ENCODE measurements at regions not wholly inside any gene's neighbourhood (a gene's known extent, or its start where the extent isn't known, plus 50 kb on each side); places are given as distances from the start of the nearest gene placed in this dataset.

GRCh38 chr3:71858503-71859122 is 73.7 kb upstream of the PROK2 start:
- Histone ChIP-seq H3K27ac (no peak overlapping the region), H3K4me3 (no peak overlapping the region), H3K27me3 (no peaks in the 10 kb centered on the region), H3K36me3 (no peaks in the 10 kb centered on the region), H3K4me1 (no peaks in the 10 kb centered on the region), H3K9me3 (no peaks in the 10 kb centered on the region)
- no peak for TF ChIP-seq POLR2AphosphoS5 (IDR thresholded peaks at IDR 0.05; ENCODE audit: insufficient read depth in 1 of 2, low read depth in 1 of 2)
- DNase-seq (ENCODE audit: extremely low spot score in 2 of 2): no peak
- intact Hi-C loops (cut with DNase I): no loop called here

- intact Hi-C loops (cut with DNase I): no loop called here
- Histone ChIP-seq H3K36me3 (no peaks in the 10 kb centered on the region), H3K4me3 (no peak overlapping the region), H3K27ac (no peak overlapping the region), H3K9me3 (no peaks in the 10 kb centered on the region), H3K4me1 (no peaks in the 10 kb centered on the region), H3K27me3 (no peaks in the 10 kb centered on the region)
- TF ChIP-seq POLR2AphosphoS5 (IDR thresholded peaks at IDR 0.05; ENCODE audit: insufficient read depth in 1 of 2, low read depth in 1 of 2) (no peak), CTCF (IDR thresholded peaks at IDR 0.05) (no peak), POLR2A (IDR thresholded peaks at IDR 0.05) (no peak)
- DNase-seq (ENCODE audit: extremely low spot score in 2 of 2): no peak
Measured at GRCh38 chr3:71857956-71858355, 73.0 kb upstream of the PROK2 start.

- H3K27me3 ChIP-seq: no peaks in the 10 kb centered on the region
- intact Hi-C loops (cut with DNase I): no loop called here
- DNase-seq (ENCODE audit: extremely low spot score in 2 of 2): no peak
- no peaks in the 10 kb centered on the region for H3K9me3 ChIP-seq
- H3K4me3 ChIP-seq: no peak overlapping the region
- no peaks in the 10 kb centered on the region for H3K36me3 ChIP-seq
- TF ChIP-seq POLR2AphosphoS5 (IDR thresholded peaks at IDR 0.05; ENCODE audit: insufficient read depth in 1 of 2, low read depth in 1 of 2): no peak
- no peak overlapping the region for H3K27ac ChIP-seq
- no peaks in the 10 kb centered on the region for H3K4me1 ChIP-seq
Measured at GRCh38 chr3:71854706-71855105, 69.8 kb upstream of the PROK2 start.

GRCh38 chr3:71854096-71854495 is 69.1 kb upstream of the PROK2 start:
- Histone ChIP-seq H3K4me3 (no peak overlapping the region), H3K4me1 (no peaks in the 10 kb centered on the region), H3K27me3 (no peaks in the 10 kb centered on the region), H3K27ac (no peak overlapping the region), H3K36me3 (no peaks in the 10 kb centered on the region), H3K9me3 (no peaks in the 10 kb centered on the region)
- DNase-seq (ENCODE audit: extremely low spot score in 2 of 2): no peak
- TF ChIP-seq CTCF (IDR thresholded peaks at IDR 0.05) (no peak), POLR2AphosphoS5 (IDR thresholded peaks at IDR 0.05; ENCODE audit: insufficient read depth in 1 of 2, low read depth in 1 of 2) (no peak), POLR2A (IDR thresholded peaks at IDR 0.05) (no peak)
- intact Hi-C loops (cut with DNase I): no loop called here

GRCh38 chr3:71851878-71852277 is 66.9 kb upstream of the PROK2 start:
- no peaks in the 10 kb centered on the region for H3K27me3 ChIP-seq
- H3K4me3 ChIP-seq: no peak overlapping the region
- intact Hi-C loops (cut with DNase I): no loop called here
- H3K4me1 ChIP-seq: no peaks in the 10 kb centered on the region
- H3K9me3 ChIP-seq: no peaks in the 10 kb centered on the region
- TF ChIP-seq POLR2A (IDR thresholded peaks at IDR 0.05) (no peak), POLR2AphosphoS5 (IDR thresholded peaks at IDR 0.05; ENCODE audit: insufficient read depth in 1 of 2, low read depth in 1 of 2) (no peak), CTCF (IDR thresholded peaks at IDR 0.05) (no peak)
- H3K36me3 ChIP-seq: no peaks in the 10 kb centered on the region
- H3K27ac ChIP-seq: no peak overlapping the region
- DNase-seq (ENCODE audit: extremely low spot score in 2 of 2): no peak

GRCh38 chr3:71850654-71851053 is 65.7 kb upstream of the PROK2 start:
- Histone ChIP-seq H3K4me1 (no peaks in the 10 kb centered on the region), H3K4me3 (no peak overlapping the region), H3K9me3 (no peaks in the 10 kb centered on the region), H3K36me3 (no peaks in the 10 kb centered on the region), H3K27ac (no peak overlapping the region), H3K27me3 (no peaks in the 10 kb centered on the region)
- TF ChIP-seq POLR2A (IDR thresholded peaks at IDR 0.05): no peak
- TF ChIP-seq POLR2AphosphoS5 (IDR thresholded peaks at IDR 0.05; ENCODE audit: insufficient read depth in 1 of 2, low read depth in 1 of 2): no peak
- TF ChIP-seq CTCF (IDR thresholded peaks at IDR 0.05): no peak
- no peak for DNase-seq (ENCODE audit: extremely low spot score in 2 of 2)
- intact Hi-C loops (cut with DNase I): no loop called here

Data from vagina (tissue), 2 donors.